Subcutaneous abdominal adipose tissue (tissue), 5 donors: ENCODE measurements at regions not wholly inside any gene's neighbourhood (a gene's known extent, or its start where the extent isn't known, plus 50 kb on each side); places are given as distances from the start of the nearest gene placed in this dataset.
A peak's percentile ranks its signal among the peaks of the same experiment; 100 is the strongest.

Experiments used
- H3K27ac ChIP-seq: one replicate; pipeline ENCODE4 v1.7.0; 2013; ENCODE audit warnings: low read depth, mild to moderate bottlenecking, inconsistent platforms, low read length, moderate library complexity
- H3K27me3 ChIP-seq, 5 donors: one replicate each; pipeline ENCODE4 v1.7.0; 2013; ENCODE audit warnings: low read length in 5 of 5, inconsistent platforms in 1 of 5; ENCODE audit not compliant: control insufficient read depth in 5 of 5, insufficient read depth in 4 of 5
- H3K36me3 ChIP-seq, 5 donors: one replicate each; pipeline ENCODE4 v1.7.0; 2013; ENCODE audit warnings: low read length in 5 of 5; ENCODE audit not compliant: control insufficient read depth in 5 of 5, insufficient read depth in 5 of 5
- H3K4me1 ChIP-seq, 5 donors: one replicate each; pipeline ENCODE4 v1.7.0; 2013; ENCODE audit warnings: low read length in 5 of 5, mild to moderate bottlenecking in 3 of 5, moderate library complexity in 1 of 5; ENCODE audit not compliant: control insufficient read depth in 5 of 5, insufficient read depth in 5 of 5
- H3K4me3 ChIP-seq, 5 donors: one replicate each; pipeline ENCODE4 v1.7.0; 2013; ENCODE audit warnings: low read length in 5 of 5, low read depth in 1 of 5
- H3K9ac ChIP-seq, 5 donors: one replicate each; pipeline ENCODE4 v1.7.0; 2013; ENCODE audit warnings: low read length in 5 of 5, mild to moderate bottlenecking in 4 of 5, moderate library complexity in 3 of 5
- H3K9me3 ChIP-seq, 5 donors: one replicate each; pipeline ENCODE4 v1.7.0; 2013; ENCODE audit warnings: low read length in 5 of 5; ENCODE audit not compliant: control insufficient read depth in 5 of 5
- donor health status: healthy.
- donor health status: healthy.
- donor health status: healthy.
- donor health status: healthy.
- donor health status: healthy.

- Histone ChIP-seq H3K9me3 (no peaks in the 10 kb centered on the region), H3K36me3 (no peaks in the 10 kb centered on the region), H3K27ac (peak overlapping the region; percentile 89), H3K9ac (peak overlapping the region in 2 of 5 donors; percentile 39 to 41), H3K4me3 (peak overlapping the region in 3 of 5 donors; percentile 71 to 81 (median 74)), H3K27me3 (no peaks in the 10 kb centered on the region), H3K4me1 (peaks cover 4 to 26% (median 5%) of the 10 kb centered on the region in 5 donors)
Observed at GRCh38 chr13:106917024-106917571, 349.2 kb upstream of the ARGLU1 start.

GRCh38 chr13:106916329-106916976, 348.5 kb upstream of the ARGLU1 start:
- Histone ChIP-seq H3K9ac (peak overlapping the region in 3 of 5 donors; percentile 39 to 41 (median 41)), H3K27me3 (no peaks in the 10 kb centered on the region), H3K27ac (peak overlapping the region; percentile 89), H3K9me3 (no peaks in the 10 kb centered on the region), H3K4me1 (peaks cover 4 to 26% (median 5%) of the 10 kb centered on the region in 5 donors), H3K4me3 (peak overlapping the region in 4 of 5 donors; percentile 37 to 74 (median 50)), H3K36me3 (no peaks in the 10 kb centered on the region)

GRCh38 chr13:106915146-106915545, 347.2 kb upstream of the ARGLU1 start:
- Histone ChIP-seq H3K27ac (no peak overlapping the region), H3K36me3 (no peaks in the 10 kb centered on the region), H3K9ac (no peak overlapping the region), H3K9me3 (no peaks in the 10 kb centered on the region), H3K27me3 (no peaks in the 10 kb centered on the region), H3K4me1 (peaks cover 4 to 26% (median 5%) of the 10 kb centered on the region in 5 donors), H3K4me3 (no peak overlapping the region)

GRCh38 chr13:106911627-106912026, 343.7 kb upstream of the ARGLU1 start:
- Histone ChIP-seq H3K27ac (no peak overlapping the region), H3K4me1 (peaks cover 0 to 7% (median 0%) of the 10 kb centered on the region in 5 donors), H3K9me3 (no peaks in the 10 kb centered on the region), H3K36me3 (no peaks in the 10 kb centered on the region), H3K9ac (no peak overlapping the region), H3K27me3 (no peaks in the 10 kb centered on the region), H3K4me3 (no peak overlapping the region)

GRCh38 chr13:106911020-106911419, 343.1 kb upstream of the ARGLU1 start:
- Histone ChIP-seq H3K4me3 (no peak overlapping the region), H3K9me3 (no peaks in the 10 kb centered on the region), H3K27me3 (no peaks in the 10 kb centered on the region), H3K27ac (no peak overlapping the region), H3K9ac (no peak overlapping the region), H3K36me3 (no peaks in the 10 kb centered on the region), H3K4me1 (peaks cover 0 to 6% (median 0%) of the 10 kb centered on the region in 5 donors)

- H3K4me1 ChIP-seq: peaks cover 0 to 5% (median 0%) of the 10 kb centered on the region in 5 donors
- no peak overlapping the region for H3K9ac ChIP-seq
- no peaks in the 10 kb centered on the region for H3K36me3 ChIP-seq
- no peak overlapping the region for H3K4me3 ChIP-seq
- no peak overlapping the region for H3K27ac ChIP-seq
- H3K9me3 ChIP-seq: no peaks in the 10 kb centered on the region
- no peaks in the 10 kb centered on the region for H3K27me3 ChIP-seq
Observed at GRCh38 chr13:106906426-106906996, 338.6 kb upstream of the ARGLU1 start.

GRCh38 chr13:106905380-106906162, 337.6 kb upstream of the ARGLU1 start:
- H3K36me3 ChIP-seq: no peaks in the 10 kb centered on the region
- no peaks in the 10 kb centered on the region for H3K9me3 ChIP-seq
- no peak overlapping the region for H3K27ac ChIP-seq

GRCh38 chr13:106899442-106899841, 331.5 kb upstream of the ARGLU1 start:
- Histone ChIP-seq H3K9me3 (no peaks in the 10 kb centered on the region), H3K4me1 (peaks cover 0 to 11% (median 0%) of the 10 kb centered on the region in 5 donors), H3K4me3 (no peak overlapping the region), H3K27me3 (no peaks in the 10 kb centered on the region), H3K36me3 (no peaks in the 10 kb centered on the region), H3K27ac (no peak overlapping the region), H3K9ac (no peak overlapping the region)

More at GRCh38 chr13:106905380-106906162, 337.6 kb upstream of the ARGLU1 start:
- Histone ChIP-seq H3K9ac (no peak overlapping the region), H3K27me3 (no peaks in the 10 kb centered on the region), H3K4me3 (no peak overlapping the region), H3K4me1 (peaks cover 0 to 5% (median 0%) of the 10 kb centered on the region in 5 donors)

- H3K9ac ChIP-seq: no peak overlapping the region
- no peaks in the 10 kb centered on the region for H3K36me3 ChIP-seq
- no peak overlapping the region for H3K4me3 ChIP-seq
- no peaks in the 10 kb centered on the region for H3K9me3 ChIP-seq
- H3K27ac ChIP-seq: no peak overlapping the region
- no peaks in the 10 kb centered on the region for H3K27me3 ChIP-seq
- H3K4me1 ChIP-seq: peaks cover 0 to 11% (median 0%) of the 10 kb centered on the region in 5 donors
Observed at GRCh38 chr13:106898231-106898630, 330.3 kb upstream of the ARGLU1 start.
